ENCODE measurements at regions not wholly inside any gene's neighbourhood (a gene's known extent, or its start where the extent isn't known, plus 50 kb on each side); places are given as distances from the start of the nearest gene placed in this dataset.

DNA sequence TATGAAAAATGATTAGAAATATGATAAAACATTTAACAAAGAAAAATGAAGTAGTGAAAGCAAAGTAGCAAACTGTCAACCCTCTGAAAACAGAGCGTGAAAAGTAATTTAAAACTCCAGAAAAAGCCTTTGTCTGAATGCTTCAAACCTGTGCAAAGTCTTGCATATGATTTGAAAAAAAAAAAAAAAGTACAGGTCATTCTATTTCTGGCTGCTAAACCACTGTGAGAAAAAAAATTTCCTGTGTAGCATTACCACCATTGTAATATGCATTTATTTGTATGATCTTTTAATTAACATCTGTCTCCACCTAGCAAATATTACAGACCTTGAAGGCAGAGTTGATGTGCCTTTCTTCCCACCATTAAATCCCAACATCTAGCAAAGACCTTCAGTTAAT lies 82.1 kb upstream of the CCDC68 start:
- DNase-seq (ENCODE audit: insufficient read length, low spot score) (no peak), FAIRE-seq (no peak)
- TF ChIP-seq TAF1 (IDR thresholded peaks at IDR 0.05; ENCODE audit: low read depth, low read length) = no peak
- TF ChIP-seq POLR2AphosphoS5 (IDR thresholded peaks at IDR 0.05; ENCODE audit: low read depth, low read length) = no peak
- no peak for TF ChIP-seq POU2F2 (IDR thresholded peaks at IDR 0.05; ENCODE audit: low read depth, low read length)

DNA sequence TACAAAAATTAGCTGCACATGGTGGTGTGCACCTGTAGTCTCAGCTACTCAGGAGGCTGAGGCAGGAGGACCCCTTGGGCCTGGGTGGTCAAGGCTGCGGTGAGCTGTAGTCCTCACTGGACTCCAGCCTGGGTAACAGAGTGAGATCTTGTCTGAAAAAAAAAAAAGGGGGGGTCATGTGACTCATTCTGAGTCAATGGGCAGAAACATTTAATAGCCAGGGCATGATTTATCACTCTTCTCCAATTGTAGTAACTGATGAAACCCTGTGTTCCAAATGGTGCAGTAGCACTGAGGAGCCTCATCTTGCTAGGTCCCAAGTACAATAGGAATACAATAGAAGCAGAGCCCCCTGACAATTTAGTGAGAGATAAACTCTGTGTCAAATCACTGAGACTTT lies 78.9 kb upstream of the CCDC68 start:
- FAIRE-seq = no peak
- TF ChIP-seq PAX5 (IDR thresholded peaks at IDR 0.05; ENCODE audit: insufficient read depth, low read length, severe bottlenecking) = no peak
- DNase-seq (ENCODE audit: insufficient read length, low spot score) = no peak

DNA sequence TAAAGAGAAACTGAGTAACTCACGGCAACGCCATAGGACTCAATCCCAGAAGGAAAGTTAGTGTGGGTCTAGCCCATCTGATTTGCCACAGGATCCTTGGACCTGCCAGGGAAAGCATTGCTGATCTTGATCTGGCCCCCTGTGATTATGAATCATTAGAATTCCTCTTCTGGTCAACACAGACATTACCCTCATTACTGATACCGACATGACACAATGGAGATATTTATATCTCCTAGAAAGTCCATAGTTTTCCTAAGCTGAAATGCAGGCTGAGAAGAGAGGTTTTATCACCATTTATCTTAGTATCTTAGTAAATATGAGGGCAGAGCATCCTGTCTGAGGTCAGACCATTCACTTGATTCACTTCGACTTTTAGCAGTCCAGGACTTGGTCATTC lies 75.5 kb upstream of the CCDC68 start:
- DNase-seq (ENCODE audit: insufficient read length, low spot score) = no peak
- no peak for TF ChIP-seq PAX5 (IDR thresholded peaks at IDR 0.05; ENCODE audit: insufficient read depth, low read length, severe bottlenecking)
- no peak for TF ChIP-seq TAF1 (IDR thresholded peaks at IDR 0.05; ENCODE audit: low read depth, low read length)
- no peak for TF ChIP-seq POLR2AphosphoS5 (IDR thresholded peaks at IDR 0.05; ENCODE audit: low read depth, low read length)
- TF ChIP-seq POU2F2 (IDR thresholded peaks at IDR 0.05; ENCODE audit: low read depth, low read length) = no peak
- no peak for TF ChIP-seq SPI1 (IDR thresholded peaks at IDR 0.05; ENCODE audit: low read depth, low read length)
- TF ChIP-seq POLR2A (IDR thresholded peaks at IDR 0.05; ENCODE audit: low read depth, low read length) = no peak
- FAIRE-seq = no peak

DNA sequence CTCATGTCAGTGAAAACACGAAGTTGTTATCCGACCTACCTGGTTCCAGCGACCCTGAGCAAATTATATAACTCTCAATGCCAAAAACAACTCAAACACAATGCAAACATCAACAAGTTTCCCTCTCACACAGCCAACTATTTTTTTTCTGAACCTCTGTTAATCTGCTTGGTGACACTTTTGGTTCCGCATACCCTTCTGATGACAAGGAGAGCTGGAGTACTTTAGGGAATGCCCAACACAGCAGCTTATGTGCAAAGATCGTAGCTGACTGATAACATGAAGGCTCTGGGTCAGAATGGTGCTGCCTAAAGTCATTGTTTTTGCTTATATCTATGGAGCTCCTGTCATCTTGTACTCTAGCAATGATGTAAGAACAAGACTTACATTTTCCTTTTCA lies 72.7 kb upstream of the CCDC68 start:
- TF ChIP-seq POU2F2 (IDR thresholded peaks at IDR 0.05; ENCODE audit: low read depth, low read length) = no peak
- TF ChIP-seq POLR2A (IDR thresholded peaks at IDR 0.05; ENCODE audit: low read depth, low read length) = no peak
- TF ChIP-seq TAF1 (IDR thresholded peaks at IDR 0.05; ENCODE audit: low read depth, low read length) = no peak
- no peak for TF ChIP-seq SPI1 (IDR thresholded peaks at IDR 0.05; ENCODE audit: low read depth, low read length)
- FAIRE-seq (no peak), DNase-seq (ENCODE audit: insufficient read length, low spot score) (no peak)

DNA sequence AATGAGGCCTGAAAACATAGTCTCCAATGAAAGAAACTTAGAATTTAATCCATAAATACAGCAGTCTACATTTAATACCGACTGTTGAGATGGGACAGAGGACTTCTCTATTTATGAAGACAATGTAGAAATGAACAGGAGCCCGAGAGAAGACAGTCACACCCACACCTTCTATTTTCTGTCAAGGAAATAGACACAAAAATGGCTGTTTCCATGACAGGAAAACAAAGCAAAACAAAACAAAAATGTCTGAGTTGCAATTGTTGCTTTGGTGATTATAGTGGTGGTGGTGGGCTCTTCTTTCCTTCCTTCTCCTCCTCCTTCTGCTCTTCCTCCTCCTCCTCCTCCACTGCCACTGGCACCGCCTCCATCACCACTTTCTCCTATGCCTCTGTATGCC lies 72.3 kb upstream of the CCDC68 start:
- TF ChIP-seq PAX5 (IDR thresholded peaks at IDR 0.05; ENCODE audit: insufficient read depth, low read length, severe bottlenecking) = no peak
- TF ChIP-seq SPI1 (IDR thresholded peaks at IDR 0.05; ENCODE audit: low read depth, low read length) = no peak
- TF ChIP-seq TAF1 (IDR thresholded peaks at IDR 0.05; ENCODE audit: low read depth, low read length) = no peak
- DNase-seq (ENCODE audit: insufficient read length, low spot score) = no peak
- no peak for FAIRE-seq

DNA sequence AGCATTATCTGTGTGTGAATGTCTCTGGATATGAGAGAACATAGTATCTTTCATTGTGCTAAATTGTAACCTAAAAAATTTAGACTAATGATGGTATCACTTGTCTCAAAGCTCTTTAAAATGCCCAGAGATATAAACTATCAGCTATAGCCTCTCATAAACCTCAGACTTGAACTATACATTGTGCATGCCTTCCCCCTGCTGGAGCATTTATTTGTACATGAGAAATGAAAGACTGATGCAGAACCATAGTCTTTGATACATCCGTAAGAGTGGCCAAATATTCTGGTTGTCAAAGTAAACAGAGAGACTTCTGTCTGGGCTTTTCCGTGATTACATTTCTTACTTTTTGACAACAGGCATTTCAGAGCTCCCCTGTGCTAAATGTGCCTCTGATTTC lies 71.9 kb upstream of the CCDC68 start:
- TF ChIP-seq PAX5 (IDR thresholded peaks at IDR 0.05; ENCODE audit: insufficient read depth, low read length, severe bottlenecking) (no peak), POU2F2 (IDR thresholded peaks at IDR 0.05; ENCODE audit: low read depth, low read length) (no peak), POLR2A (IDR thresholded peaks at IDR 0.05; ENCODE audit: low read depth, low read length) (no peak), SPI1 (IDR thresholded peaks at IDR 0.05; ENCODE audit: low read depth, low read length) (no peak), POLR2AphosphoS5 (IDR thresholded peaks at IDR 0.05; ENCODE audit: low read depth, low read length) (no peak), TAF1 (IDR thresholded peaks at IDR 0.05; ENCODE audit: low read depth, low read length) (no peak)
- FAIRE-seq = no peak
- DNase-seq (ENCODE audit: insufficient read length, low spot score) = no peak

DNA sequence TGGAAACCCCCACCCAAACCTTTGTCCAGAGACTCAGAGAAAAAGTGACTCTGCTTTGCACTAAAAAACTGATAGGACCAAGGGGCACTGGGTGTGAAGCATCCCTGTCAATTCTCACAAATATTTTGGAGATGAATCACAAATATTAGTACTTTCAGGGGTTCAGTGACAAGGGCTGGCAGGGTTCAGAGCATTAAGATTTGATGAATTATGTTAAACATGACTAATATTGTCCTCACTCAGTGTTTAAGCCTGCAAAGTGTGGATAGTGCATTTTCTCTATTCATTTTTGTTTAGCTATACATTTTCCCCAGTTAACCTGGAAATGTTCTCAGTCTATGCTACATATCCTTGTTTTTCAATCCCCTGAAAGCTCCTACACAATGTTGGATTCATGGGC lies 65.3 kb upstream of the CCDC68 start:
- TF ChIP-seq POU2F2 (IDR thresholded peaks at IDR 0.05; ENCODE audit: low read depth, low read length) (no peak), PAX5 (IDR thresholded peaks at IDR 0.05; ENCODE audit: insufficient read depth, low read length, severe bottlenecking) (no peak), POLR2A (IDR thresholded peaks at IDR 0.05; ENCODE audit: low read depth, low read length) (no peak), POLR2AphosphoS5 (IDR thresholded peaks at IDR 0.05; ENCODE audit: low read depth, low read length) (no peak), TAF1 (IDR thresholded peaks at IDR 0.05; ENCODE audit: low read depth, low read length) (no peak), SPI1 (IDR thresholded peaks at IDR 0.05; ENCODE audit: low read depth, low read length) (no peak)
- FAIRE-seq (no peak), DNase-seq (ENCODE audit: insufficient read length, low spot score) (no peak)

DNA sequence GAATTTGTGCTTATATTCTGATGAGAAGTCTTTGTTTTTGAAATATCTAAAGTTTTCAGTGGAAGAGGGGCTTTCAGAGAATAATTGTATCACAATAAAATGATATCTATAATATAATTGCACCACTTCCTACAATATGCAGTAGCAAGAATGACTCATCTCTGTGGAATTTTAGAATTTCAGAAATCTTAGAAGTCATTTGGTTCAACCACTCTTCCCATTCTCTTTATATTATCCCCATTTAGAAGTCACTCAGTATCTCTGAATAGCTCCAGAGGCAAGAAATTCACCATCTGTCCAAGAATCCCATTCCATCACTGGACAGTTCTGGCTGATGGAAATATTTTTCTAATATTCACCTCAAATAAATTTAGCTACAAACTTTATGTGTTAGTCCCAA lies 59.3 kb upstream of the CCDC68 start:
- FAIRE-seq = no peak
- DNase-seq (ENCODE audit: insufficient read length, low spot score) = no peak
- TF ChIP-seq TAF1 (IDR thresholded peaks at IDR 0.05; ENCODE audit: low read depth, low read length) = no peak
- no peak for TF ChIP-seq POLR2AphosphoS5 (IDR thresholded peaks at IDR 0.05; ENCODE audit: low read depth, low read length)
- no peak for TF ChIP-seq SPI1 (IDR thresholded peaks at IDR 0.05; ENCODE audit: low read depth, low read length)
- no peak for TF ChIP-seq PAX5 (IDR thresholded peaks at IDR 0.05; ENCODE audit: insufficient read depth, low read length, severe bottlenecking)
- TF ChIP-seq POLR2A (IDR thresholded peaks at IDR 0.05; ENCODE audit: low read depth, low read length) = no peak
- no peak for TF ChIP-seq POU2F2 (IDR thresholded peaks at IDR 0.05; ENCODE audit: low read depth, low read length)

DNA sequence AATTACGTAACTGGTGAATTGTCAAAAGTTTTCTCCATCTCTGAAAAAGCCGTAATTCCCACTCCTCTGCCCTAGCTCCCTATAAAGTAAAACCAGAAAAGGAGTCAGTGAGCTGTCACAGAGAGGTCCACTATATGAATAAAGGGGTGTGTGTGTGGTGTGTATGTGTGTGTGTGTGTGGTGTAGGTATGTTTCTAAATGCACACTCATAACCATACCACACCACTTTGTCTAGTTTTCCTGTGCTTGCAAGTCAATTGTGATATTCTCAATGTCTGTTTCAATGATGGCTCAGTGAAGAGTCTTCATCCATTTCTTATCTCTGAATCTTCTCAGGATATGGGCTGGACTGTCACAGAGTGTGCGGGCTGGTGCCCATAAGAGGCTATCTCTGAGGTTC lies 54.8 kb upstream of the CCDC68 start:
- FAIRE-seq = peak; percentile 33
- no peak for DNase-seq (ENCODE audit: insufficient read length, low spot score)
- no peak for TF ChIP-seq POU2F2 (IDR thresholded peaks at IDR 0.05; ENCODE audit: low read depth, low read length)
- TF ChIP-seq TAF1 (IDR thresholded peaks at IDR 0.05; ENCODE audit: low read depth, low read length) = no peak
- no peak for TF ChIP-seq POLR2A (IDR thresholded peaks at IDR 0.05; ENCODE audit: low read depth, low read length)
- TF ChIP-seq PAX5 (IDR thresholded peaks at IDR 0.05; ENCODE audit: insufficient read depth, low read length, severe bottlenecking) = no peak
- TF ChIP-seq POLR2AphosphoS5 (IDR thresholded peaks at IDR 0.05; ENCODE audit: low read depth, low read length) = no peak
- no peak for TF ChIP-seq SPI1 (IDR thresholded peaks at IDR 0.05; ENCODE audit: low read depth, low read length)

DNA sequence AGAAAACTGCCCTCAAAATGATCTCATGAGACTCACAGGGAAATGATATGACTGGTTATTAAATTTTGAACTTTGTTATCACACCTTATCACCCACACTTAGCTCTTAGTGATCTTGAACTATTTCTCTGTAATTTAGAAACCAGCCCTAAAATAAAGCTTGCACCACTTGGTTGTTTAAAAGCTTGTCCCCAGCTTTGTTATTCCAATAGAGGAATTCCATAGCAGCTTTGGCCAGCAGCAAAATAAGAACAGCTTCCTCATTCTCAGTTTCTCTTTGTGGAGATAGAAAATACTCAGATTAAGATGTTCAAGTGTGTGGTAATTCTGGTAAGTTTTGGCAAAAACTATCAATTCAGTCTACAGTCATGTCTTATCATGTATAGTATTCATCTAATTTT lies 54.4 kb upstream of the CCDC68 start:
- FAIRE-seq (no peak), DNase-seq (ENCODE audit: insufficient read length, low spot score) (no peak)
- TF ChIP-seq POLR2AphosphoS5 (IDR thresholded peaks at IDR 0.05; ENCODE audit: low read depth, low read length) (no peak), POU2F2 (IDR thresholded peaks at IDR 0.05; ENCODE audit: low read depth, low read length) (no peak)

DNA sequence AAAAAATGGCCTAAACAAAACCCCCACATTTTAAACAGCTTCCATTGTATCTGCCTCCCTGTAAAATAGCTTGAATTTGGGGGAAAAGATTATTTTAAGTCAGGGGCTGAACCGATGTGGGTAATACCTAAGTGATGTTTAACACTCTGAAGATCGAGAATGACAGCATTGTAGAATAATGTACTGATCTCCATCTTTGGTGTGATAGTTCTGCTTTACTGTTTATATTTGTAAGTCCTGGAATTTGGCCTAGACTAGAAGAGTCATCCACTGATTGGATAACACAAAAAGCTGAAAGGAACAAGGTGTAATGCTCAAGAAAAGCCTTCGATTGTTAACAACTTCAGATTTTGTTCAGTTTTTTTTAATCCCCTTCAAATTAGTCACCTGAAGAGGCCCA lies 53.8 kb upstream of the CCDC68 start:
- TF ChIP-seq SPI1 (IDR thresholded peaks at IDR 0.05; ENCODE audit: low read depth, low read length) (no peak), PAX5 (IDR thresholded peaks at IDR 0.05; ENCODE audit: insufficient read depth, low read length, severe bottlenecking) (no peak), POU2F2 (IDR thresholded peaks at IDR 0.05; ENCODE audit: low read depth, low read length) (no peak), POLR2A (IDR thresholded peaks at IDR 0.05; ENCODE audit: low read depth, low read length) (no peak), POLR2AphosphoS5 (IDR thresholded peaks at IDR 0.05; ENCODE audit: low read depth, low read length) (no peak), TAF1 (IDR thresholded peaks at IDR 0.05; ENCODE audit: low read depth, low read length) (no peak)
- DNase-seq (ENCODE audit: insufficient read length, low spot score) (no peak), FAIRE-seq (no peak)
